LNCAP (cell line): ENCODE measurements at regions not wholly inside any gene's neighbourhood (a gene's known extent, or its start where the extent isn't known, plus 50 kb on each side); places are given as distances from the start of the nearest gene placed in this dataset.

Experiments used
- TF ChIP-seq, protein P1 (sequence below): fragments of 450-650 bp; IDR thresholded peaks from 2 replicates; pipeline ENCODE4 v1.5.1; 2017; ENCODE audit warnings: mild to moderate bottlenecking

DNA sequence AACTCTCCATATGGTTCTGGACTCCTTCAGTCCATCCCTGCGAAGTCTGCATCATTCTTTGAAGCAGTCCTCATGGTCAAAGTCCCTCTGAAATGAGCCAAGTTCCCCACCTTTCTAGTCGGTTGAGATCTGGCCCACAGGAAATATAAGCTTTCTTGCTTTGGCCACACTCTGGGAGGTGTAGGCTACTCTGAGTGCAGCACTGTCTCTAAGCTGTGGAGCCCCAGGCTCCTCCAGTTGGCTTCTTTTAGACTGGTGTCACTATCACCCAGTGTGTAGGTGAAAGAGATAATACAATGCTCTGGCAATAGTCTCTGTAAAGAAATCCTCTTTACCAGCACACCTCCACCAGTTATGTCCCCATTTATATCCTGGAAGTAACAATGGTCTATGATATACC, 486.5 kb upstream of the KLF12 start:
- TF ChIP-seq, protein P1, sequence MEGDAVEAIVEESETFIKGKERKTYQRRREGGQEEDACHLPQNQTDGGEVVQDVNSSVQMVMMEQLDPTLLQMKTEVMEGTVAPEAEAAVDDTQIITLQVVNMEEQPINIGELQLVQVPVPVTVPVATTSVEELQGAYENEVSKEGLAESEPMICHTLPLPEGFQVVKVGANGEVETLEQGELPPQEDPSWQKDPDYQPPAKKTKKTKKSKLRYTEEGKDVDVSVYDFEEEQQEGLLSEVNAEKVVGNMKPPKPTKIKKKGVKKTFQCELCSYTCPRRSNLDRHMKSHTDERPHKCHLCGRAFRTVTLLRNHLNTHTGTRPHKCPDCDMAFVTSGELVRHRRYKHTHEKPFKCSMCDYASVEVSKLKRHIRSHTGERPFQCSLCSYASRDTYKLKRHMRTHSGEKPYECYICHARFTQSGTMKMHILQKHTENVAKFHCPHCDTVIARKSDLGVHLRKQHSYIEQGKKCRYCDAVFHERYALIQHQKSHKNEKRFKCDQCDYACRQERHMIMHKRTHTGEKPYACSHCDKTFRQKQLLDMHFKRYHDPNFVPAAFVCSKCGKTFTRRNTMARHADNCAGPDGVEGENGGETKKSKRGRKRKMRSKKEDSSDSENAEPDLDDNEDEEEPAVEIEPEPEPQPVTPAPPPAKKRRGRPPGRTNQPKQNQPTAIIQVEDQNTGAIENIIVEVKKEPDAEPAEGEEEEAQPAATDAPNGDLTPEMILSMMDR: no peak

DNA sequence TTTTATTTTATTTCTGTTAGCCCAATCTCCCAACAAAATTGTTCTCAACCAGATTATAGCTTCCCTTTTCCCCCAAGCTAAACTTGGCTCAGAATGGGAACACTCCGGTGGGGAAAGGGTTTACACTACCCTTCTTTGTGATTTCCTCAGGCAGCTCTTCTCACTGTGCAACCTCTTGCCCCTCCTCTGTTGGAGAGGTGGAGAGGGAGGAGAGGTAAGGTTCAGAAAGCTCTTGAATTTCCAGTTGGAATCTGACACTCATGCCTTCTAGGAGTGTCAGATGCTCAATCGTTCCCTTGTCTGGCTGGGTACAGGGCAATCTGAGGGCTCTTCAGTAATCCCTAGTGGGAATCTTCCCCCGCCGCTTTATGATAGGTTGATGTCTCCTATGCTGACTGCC, 486.1 kb upstream of the KLF12 start:
- TF ChIP-seq, protein P1: no peak

DNA sequence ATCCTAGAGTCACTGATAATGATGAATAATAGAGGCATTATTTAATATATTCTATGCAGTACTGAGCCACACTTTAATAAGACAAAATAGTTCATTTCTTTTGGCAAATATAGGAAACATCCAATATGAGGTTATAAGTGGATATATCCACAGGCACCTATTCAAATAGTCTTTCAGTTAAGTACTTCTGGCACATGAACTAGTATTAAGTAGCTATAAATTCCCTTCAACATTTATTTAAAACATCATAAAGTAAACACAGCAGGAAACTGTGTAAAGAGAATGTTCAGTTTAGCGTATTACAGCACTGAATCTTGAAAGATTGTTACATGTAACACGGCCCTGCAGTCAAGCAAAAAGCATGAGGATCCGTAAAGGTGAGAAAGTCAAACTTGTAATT, 463.3 kb upstream of the KLF12 start:
- TF ChIP-seq, protein P1: no peak

DNA sequence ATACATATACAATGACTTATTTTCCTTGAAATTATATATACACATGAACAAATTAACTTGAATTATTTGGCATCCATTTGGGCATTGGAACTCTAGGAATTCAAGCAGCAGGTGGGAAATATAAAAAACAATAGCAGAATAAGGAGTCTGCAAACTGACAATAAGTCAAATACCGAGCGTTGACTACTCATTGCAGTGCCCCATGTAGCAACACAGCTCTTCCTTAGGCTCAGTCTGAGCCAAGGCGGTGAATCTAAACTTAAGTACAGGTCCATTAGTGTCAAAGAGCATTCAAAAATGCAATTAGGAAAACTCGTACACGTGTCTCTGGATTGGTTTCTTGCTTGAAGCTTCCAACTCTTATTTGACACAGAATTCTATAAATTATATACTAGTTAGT, 462.5 kb upstream of the KLF12 start:
- TF ChIP-seq, protein P1: no peak

DNA sequence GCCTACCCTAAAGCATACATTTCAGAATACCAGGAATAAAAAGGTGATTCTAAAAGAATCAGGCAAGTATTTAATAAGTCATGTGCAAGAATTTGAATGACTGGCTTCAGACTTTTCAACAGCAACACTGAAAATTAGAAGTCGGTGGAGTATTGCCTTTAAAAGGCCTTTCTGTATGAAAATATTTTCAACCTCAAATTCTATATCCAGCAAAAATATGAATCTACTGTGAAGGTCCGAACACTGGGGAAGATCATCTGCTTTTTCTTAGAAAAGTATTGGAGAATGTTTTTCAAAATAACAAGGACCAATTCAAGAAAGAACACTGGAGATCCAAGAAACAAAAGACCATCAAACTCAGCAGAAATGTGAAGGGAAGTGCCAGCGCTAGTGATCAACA, 459.5 kb upstream of the KLF12 start:
- TF ChIP-seq, protein P1: no peak

DNA sequence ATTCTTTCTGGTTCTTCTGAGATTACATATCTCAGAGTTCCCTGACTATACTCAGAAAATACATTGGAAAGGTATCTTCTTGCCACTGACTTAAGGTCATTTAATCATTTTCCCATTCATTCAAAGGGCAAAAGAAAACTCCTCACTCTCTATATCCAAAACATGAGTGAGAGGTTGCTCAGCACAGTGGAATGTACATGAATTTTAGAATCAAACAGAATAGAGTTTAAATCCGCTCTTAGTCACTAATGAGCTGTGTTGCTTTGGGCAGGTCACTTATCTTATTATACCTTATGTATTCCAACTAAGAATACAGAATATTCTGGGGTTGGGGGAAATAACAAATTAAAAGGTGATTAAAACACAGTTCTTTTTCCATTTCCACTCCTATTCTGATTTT, 452.6 kb upstream of the KLF12 start:
- TF ChIP-seq, protein P1: no peak

DNA sequence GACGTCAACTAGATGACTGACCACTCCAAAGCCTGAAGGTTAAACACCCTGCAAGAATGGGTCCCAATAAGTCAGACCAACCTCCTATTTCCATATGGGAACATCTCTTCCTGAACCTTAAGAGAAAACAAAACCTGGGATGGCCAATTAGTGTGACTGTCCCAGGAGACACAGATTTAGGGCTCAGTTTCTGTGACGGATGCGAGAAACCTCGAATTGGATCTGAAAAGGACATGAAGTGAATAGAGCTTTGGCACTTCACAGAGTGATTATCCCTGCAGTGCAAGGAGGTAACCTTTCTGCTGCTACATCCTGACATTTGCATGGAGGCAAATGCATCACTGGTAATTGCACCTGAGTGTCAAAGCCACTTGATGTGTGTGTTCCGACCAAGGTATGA, 442.2 kb upstream of the KLF12 start:
- TF ChIP-seq, protein P1: no peak

DNA sequence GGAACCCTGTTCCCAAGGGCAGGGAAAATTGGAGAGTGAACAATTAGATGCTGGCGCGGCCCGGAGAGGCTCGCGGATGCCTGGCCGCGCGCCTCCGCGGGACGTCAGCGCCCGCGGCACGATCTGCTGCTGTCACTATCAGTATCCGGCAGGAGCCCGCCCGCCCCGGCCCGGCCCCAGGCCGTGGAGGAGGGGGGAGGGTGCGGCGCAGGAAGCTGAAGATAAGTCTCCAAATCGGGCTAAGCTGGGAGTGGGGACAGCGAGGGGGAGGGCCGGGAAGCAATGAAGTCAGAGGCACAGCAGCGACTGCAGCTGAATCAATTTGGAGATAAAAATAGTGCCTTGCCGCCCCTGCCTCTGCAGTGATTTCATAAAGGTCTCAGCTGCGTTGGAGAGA, 441.5 kb upstream of the KLF12 start:
- TF ChIP-seq, protein P1: no peak
